HEK293 (cell line): ENCODE measurements at regions not wholly inside any gene's neighbourhood (a gene's known extent, or its start where the extent isn't known, plus 50 kb on each side); places are given as distances from the start of the nearest gene placed in this dataset.

ENCODE experiments used
- CTCF ChIA-PET: fragments of 350-600 bp; formaldehyde crosslinking; extraction: SDS; loops from one replicate; lab custom pipeline; 2021; ENCODE audit warnings: antibody characterized with exemption; lab: Yijun Ruan, JAX
- POLR2A ChIA-PET: fragments of 300-600 bp; formaldehyde crosslinking; extraction: SDS; loops from one replicate; lab custom pipeline; 2020; ENCODE audit warnings: antibody characterized with exemption, inconsistent platforms; lab: Yijun Ruan, JAX
- H3K27ac ChIP-seq: fragments of 200-500 bp; sonication (Bioruptor generic); 2 replicates; pipeline ENCODE4 v1.5.1; 2014; ENCODE audit warnings: low read depth, low read length, control low read depth, inconsistent platforms; ENCODE audit errors: extremely low read depth
- H3K36me3 ChIP-seq, 2 experiments: fragments of 200-500 bp in 1 of 2; sonication (Bioruptor generic) in 1 of 2; 1 replicate in 1 of 2; 2 replicates in 1 of 2; pipeline ENCODE4 v1.5.1; 2014 to 2017; ENCODE audit warnings: inconsistent platforms in 2 of 2, low read length in 2 of 2; ENCODE audit not compliant: control insufficient read depth in 2 of 2, insufficient read depth in 1 of 2
- H3K4me1 ChIP-seq: fragments of 200-500 bp; sonication (Bioruptor generic); 2 replicates; pipeline ENCODE4 v1.5.1; 2014; ENCODE audit warnings: mild to moderate bottlenecking, low read length, inconsistent platforms; ENCODE audit not compliant: control insufficient read depth, insufficient read depth
- H3K4me3 ChIP-seq: 2 replicates; pipeline ENCODE4 v1.5.1; 2011; ENCODE audit warnings: low read depth, mild to moderate bottlenecking, control low read depth, low read length, moderate library complexity
- H3K9me3 ChIP-seq: fragments of 200-500 bp; sonication (Bioruptor generic); 2 replicates; pipeline ENCODE4 v1.5.1; 2014; ENCODE audit warnings: low read depth, low read length, inconsistent platforms; ENCODE audit not compliant: control insufficient read depth, insufficient read depth
- PRDM4 ChIP-seq: fragments of 450-650 bp; formaldehyde crosslinking; IDR thresholded peaks from 2 replicates; pipeline ENCODE4 v1.5.1; 2017; ENCODE audit warnings: missing biosample characterization, missing genetic modification characterization
- RBAK ChIP-seq: fragments of 450-650 bp; formaldehyde crosslinking; IDR thresholded peaks from 2 replicates; pipeline ENCODE4 v1.5.1; 2016; ENCODE audit warnings: missing biosample characterization, missing genetic modification characterization
- SP2 ChIP-seq: fragments of 450-650 bp; formaldehyde crosslinking; IDR thresholded peaks from 2 replicates; pipeline ENCODE4 v1.5.1; 2016; ENCODE audit warnings: missing biosample characterization, missing genetic modification characterization
- TRIM28 ChIP-seq: IDR thresholded peaks from 2 replicates; pipeline ENCODE4 v1.6.1; 2011; ENCODE audit warnings: low read length, control low read depth, borderline replicate concordance
- ZEB2 ChIP-seq: fragments of 450-650 bp; formaldehyde crosslinking; IDR thresholded peaks from 2 replicates; pipeline ENCODE4 v1.5.1; 2016; ENCODE audit warnings: missing biosample characterization, missing genetic modification characterization
- ZNF112 ChIP-seq: fragments of 450-650 bp; formaldehyde crosslinking; IDR thresholded peaks from 2 replicates; pipeline ENCODE4 v1.5.0; 2017; ENCODE audit warnings: missing biosample characterization, missing genetic modification characterization
- ZNF175 ChIP-seq: fragments of 450-650 bp; formaldehyde crosslinking; IDR thresholded peaks from 2 replicates; pipeline ENCODE4 v1.5.1; 2016; ENCODE audit warnings: missing biosample characterization, missing genetic modification characterization
- ZNF223 ChIP-seq: fragments of 450-650 bp; formaldehyde crosslinking; IDR thresholded peaks from 2 replicates; pipeline ENCODE4 v1.5.1; 2016; ENCODE audit warnings: missing biosample characterization, missing genetic modification characterization
- ZNF324 ChIP-seq: fragments of 450-650 bp; formaldehyde crosslinking; IDR thresholded peaks from 2 replicates; pipeline ENCODE4 v1.5.1; 2016; ENCODE audit warnings: missing biosample characterization, missing genetic modification characterization
- ZNF341 ChIP-seq: fragments of 450-650 bp; formaldehyde crosslinking; IDR thresholded peaks from 2 replicates; pipeline ENCODE4; 2016; ENCODE audit warnings: low read depth, missing biosample characterization, missing genetic modification characterization
- ZNF701 ChIP-seq: fragments of 450-650 bp; formaldehyde crosslinking; IDR thresholded peaks from 2 replicates; pipeline ENCODE4 v1.5.1; 2016; ENCODE audit warnings: missing biosample characterization, missing genetic modification characterization
- ZNF776 ChIP-seq: fragments of 450-650 bp; formaldehyde crosslinking; IDR thresholded peaks from 2 replicates; pipeline ENCODE4 v1.5.0; 2017; ENCODE audit warnings: missing biosample characterization, missing genetic modification characterization, borderline replicate concordance
- ZNF837 ChIP-seq: fragments of 450-650 bp; formaldehyde crosslinking; IDR thresholded peaks from 2 replicates; pipeline ENCODE4 v1.5.1; 2016; ENCODE audit warnings: missing biosample characterization, missing genetic modification characterization
- TF ChIP-seq, protein P1 (sequence below): fragments of 450-650 bp; formaldehyde crosslinking; IDR thresholded peaks from 2 replicates; pipeline ENCODE4 v1.5.1; 2016; ENCODE audit warnings: missing biosample characterization, missing genetic modification characterization
- TF ChIP-seq, protein P2 (sequence below): fragments of 450-650 bp; formaldehyde crosslinking; IDR thresholded peaks from 2 replicates; pipeline ENCODE4 v1.5.1; 2016; ENCODE audit warnings: missing biosample characterization, missing genetic modification characterization
- TF ChIP-seq, protein P3 (sequence below): fragments of 450-650 bp; formaldehyde crosslinking; IDR thresholded peaks from 2 replicates; pipeline ENCODE4 v1.5.1; 2017; ENCODE audit warnings: missing biosample characterization, mild to moderate bottlenecking, missing genetic modification characterization, moderate library complexity

- TF ChIP-seq, protein P1, sequence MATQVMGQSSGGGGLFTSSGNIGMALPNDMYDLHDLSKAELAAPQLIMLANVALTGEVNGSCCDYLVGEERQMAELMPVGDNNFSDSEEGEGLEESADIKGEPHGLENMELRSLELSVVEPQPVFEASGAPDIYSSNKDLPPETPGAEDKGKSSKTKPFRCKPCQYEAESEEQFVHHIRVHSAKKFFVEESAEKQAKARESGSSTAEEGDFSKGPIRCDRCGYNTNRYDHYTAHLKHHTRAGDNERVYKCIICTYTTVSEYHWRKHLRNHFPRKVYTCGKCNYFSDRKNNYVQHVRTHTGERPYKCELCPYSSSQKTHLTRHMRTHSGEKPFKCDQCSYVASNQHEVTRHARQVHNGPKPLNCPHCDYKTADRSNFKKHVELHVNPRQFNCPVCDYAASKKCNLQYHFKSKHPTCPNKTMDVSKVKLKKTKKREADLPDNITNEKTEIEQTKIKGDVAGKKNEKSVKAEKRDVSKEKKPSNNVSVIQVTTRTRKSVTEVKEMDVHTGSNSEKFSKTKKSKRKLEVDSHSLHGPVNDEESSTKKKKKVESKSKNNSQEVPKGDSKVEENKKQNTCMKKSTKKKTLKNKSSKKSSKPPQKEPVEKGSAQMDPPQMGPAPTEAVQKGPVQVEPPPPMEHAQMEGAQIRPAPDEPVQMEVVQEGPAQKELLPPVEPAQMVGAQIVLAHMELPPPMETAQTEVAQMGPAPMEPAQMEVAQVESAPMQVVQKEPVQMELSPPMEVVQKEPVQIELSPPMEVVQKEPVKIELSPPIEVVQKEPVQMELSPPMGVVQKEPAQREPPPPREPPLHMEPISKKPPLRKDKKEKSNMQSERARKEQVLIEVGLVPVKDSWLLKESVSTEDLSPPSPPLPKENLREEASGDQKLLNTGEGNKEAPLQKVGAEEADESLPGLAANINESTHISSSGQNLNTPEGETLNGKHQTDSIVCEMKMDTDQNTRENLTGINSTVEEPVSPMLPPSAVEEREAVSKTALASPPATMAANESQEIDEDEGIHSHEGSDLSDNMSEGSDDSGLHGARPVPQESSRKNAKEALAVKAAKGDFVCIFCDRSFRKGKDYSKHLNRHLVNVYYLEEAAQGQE (tag by site-specific recombination), result no peak
- TF ChIP-seq ZNF776, result no peak
- TF ChIP-seq RBAK (tag by site-specific recombination), result no peak
- TF ChIP-seq ZNF341 (tag by site-specific recombination), result no peak
- no peak for TF ChIP-seq ZNF837
- TF ChIP-seq, protein P2, sequence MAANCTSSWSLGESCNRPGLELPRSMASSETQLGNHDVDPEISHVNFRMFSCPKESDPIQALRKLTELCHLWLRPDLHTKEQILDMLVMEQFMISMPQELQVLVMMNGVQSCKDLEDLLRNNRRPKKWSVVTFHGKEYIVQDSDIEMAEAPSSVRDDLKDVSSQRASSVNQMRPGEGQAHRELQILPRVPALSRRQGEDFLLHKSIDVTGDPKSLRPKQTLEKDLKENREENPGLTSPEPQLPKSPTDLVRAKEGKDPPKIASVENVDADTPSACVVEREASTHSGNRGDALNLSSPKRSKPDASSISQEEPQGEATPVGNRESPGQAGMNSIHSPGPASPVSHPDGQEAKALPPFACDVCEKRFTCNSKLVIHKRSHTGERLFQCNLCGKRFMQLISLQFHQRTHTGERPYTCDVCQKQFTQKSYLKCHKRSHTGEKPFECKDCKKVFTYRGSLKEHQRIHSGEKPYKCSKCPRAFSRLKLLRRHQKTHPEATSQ, result no peak
- no peak for TF ChIP-seq ZNF324 (tag by site-specific recombination)
- no peak for TF ChIP-seq ZEB2 (tag by site-specific recombination)
- TF ChIP-seq TRIM28, result 0 out of 2 replicates have a peak, but pooled peaks have one; percentile 10
- no peak for TF ChIP-seq ZNF112
- TF ChIP-seq, protein P3, sequence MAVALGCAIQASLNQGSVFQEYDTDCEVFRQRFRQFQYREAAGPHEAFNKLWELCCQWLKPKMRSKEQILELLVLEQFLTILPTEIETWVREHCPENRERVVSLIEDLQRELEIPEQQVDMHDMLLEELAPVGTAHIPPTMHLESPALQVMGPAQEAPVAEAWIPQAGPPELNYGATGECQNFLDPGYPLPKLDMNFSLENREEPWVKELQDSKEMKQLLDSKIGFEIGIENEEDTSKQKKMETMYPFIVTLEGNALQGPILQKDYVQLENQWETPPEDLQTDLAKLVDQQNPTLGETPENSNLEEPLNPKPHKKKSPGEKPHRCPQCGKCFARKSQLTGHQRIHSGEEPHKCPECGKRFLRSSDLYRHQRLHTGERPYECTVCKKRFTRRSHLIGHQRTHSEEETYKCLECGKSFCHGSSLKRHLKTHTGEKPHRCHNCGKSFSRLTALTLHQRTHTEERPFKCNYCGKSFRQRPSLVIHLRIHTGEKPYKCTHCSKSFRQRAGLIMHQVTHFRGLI (tag by site-specific recombination), result peak; percentile 95
- TF ChIP-seq ZNF175, result no peak
Observed at GRCh38 chr5:158119961-158120723, 261.2 kb upstream of the CLINT1 start (continued).

GRCh38 chr5:158117467-158118160 lies 258.7 kb upstream of the CLINT1 start:
- POLR2A ChIA-PET, result no interaction called here
- no peaks in the 10 kb centered on the region for H3K36me3 ChIP-seq

More at GRCh38 chr5:158117467-158118160, 258.7 kb upstream of the CLINT1 start:
- TF ChIP-seq SP2 (no peak), ZNF701 (tag by site-specific recombination) (no peak), PRDM4 (no peak), ZNF223 (no peak)
- TF ChIP-seq, protein P3 (tag by site-specific recombination), result no peak
- no peak overlapping the region for H3K27ac ChIP-seq
- no peak overlapping the region for H3K4me3 ChIP-seq
- CTCF ChIA-PET, result interaction anchor here (0.6 kb wide), 2 partner anchors 374 to 1012 kb away, joined by 5 to 6 read pairs; no protein-coding TSS in a partner anchor
- peaks cover 8% of the 10 kb centered on the region; the same call in 1 of the 2 replicates for H3K4me1 ChIP-seq
- H3K9me3 ChIP-seq, result no peaks in the 10 kb centered on the region
